A673 (cell line): ENCODE measurements at regions not wholly inside any gene's neighbourhood (a gene's known extent, or its start where the extent isn't known, plus 50 kb on each side); places are given as distances from the start of the nearest gene placed in this dataset.

Experiments used
- EZH2 ChIP-seq: fragments of 200-600 bp; sonication (generic); IDR thresholded peaks from 2 replicates; pipeline ENCODE4 v1.6.1; 2017; ENCODE audit warnings: borderline replicate concordance, low read depth, mild to moderate bottlenecking, mixed read lengths, antibody characterized with exemption, low read length; ENCODE audit not compliant: poor library complexity, severe bottlenecking
- TF ChIP-seq, protein P1 (sequence below): fragments of 300-800, 200-600 bp; sonication (generic); conservative IDR thresholded peaks from 2 replicates; pipeline ENCODE4 v1.5.1; 2017; ENCODE audit warnings: low read depth, mild to moderate bottlenecking, antibody characterized with exemption, low read length, moderate library complexity, mixed read lengths

DNA sequence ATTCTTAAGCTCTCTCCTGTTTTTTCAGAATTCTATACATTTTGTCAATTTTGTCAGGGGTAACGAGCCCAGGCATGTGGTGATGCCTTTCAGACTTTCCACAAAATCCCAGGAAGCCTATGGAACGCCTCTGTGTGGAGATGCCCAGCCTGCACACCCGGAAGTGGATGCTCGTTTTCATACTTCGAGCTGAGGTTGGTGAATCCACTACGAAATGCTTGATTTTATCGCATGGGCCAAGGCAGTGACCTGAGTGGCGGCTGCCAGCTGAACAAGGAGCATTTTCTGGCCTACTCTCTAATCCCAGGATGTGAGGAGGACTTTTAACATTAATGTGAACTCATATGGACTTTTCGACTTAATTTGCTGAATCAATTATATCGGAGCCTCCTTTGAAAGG is 426.7 kb upstream of the B3GAT1 start:
- TF ChIP-seq, protein P1, sequence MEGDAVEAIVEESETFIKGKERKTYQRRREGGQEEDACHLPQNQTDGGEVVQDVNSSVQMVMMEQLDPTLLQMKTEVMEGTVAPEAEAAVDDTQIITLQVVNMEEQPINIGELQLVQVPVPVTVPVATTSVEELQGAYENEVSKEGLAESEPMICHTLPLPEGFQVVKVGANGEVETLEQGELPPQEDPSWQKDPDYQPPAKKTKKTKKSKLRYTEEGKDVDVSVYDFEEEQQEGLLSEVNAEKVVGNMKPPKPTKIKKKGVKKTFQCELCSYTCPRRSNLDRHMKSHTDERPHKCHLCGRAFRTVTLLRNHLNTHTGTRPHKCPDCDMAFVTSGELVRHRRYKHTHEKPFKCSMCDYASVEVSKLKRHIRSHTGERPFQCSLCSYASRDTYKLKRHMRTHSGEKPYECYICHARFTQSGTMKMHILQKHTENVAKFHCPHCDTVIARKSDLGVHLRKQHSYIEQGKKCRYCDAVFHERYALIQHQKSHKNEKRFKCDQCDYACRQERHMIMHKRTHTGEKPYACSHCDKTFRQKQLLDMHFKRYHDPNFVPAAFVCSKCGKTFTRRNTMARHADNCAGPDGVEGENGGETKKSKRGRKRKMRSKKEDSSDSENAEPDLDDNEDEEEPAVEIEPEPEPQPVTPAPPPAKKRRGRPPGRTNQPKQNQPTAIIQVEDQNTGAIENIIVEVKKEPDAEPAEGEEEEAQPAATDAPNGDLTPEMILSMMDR: no peak
- TF ChIP-seq EZH2: no peak
